ENCODE measurements at regions not wholly inside any gene's neighbourhood (a gene's known extent, or its start where the extent isn't known, plus 50 kb on each side); places are given as distances from the start of the nearest gene placed in this dataset.

DNA sequence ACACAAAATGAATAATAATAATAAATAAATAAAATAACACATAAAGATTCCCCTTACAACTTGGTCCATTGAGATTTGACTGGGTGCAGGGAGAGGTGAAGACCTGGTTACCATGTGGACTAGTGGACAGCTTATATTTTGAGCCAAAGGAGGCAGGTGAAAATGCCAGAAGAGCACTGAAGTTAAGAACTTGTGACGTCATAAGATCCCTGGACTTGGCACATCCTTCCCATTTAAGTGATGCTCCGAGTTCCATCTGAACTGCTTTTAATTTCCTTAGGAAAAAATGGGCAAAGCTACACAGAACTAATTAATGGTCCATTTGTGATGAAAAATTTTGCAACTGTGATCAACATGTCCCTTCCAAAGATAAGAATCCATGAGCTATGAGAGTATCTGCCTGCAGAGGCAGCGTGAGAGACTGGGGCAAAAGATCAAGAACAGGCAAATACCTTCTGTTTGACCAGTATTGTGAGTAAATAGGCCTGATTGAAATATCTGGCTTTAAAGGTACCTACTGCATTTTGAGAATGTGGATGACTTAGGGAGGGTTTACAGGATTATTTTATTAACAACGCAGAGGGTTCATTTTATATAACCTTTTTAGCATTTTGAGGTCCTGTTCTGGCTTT is 101.2 kb upstream of the POT1 start:
- Histone ChIP-seq H3K36me3 (ENCODE audit: low read length) (no peaks in the 10 kb centered on the region), H3K9me2 (replicated peaks; ENCODE audit: insufficient read depth, low read length) (no peaks in the 10 kb centered on the region), H3K79me2 (ENCODE audit: insufficient read depth, low read length) (no peaks in the 10 kb centered on the region), H3K9me3 (ENCODE audit: insufficient read depth, low read length) (no peaks in the 10 kb centered on the region), H2AFZ (ENCODE audit: low read depth, low read length, severe bottlenecking) (no peak overlapping the region), H3K4me3 (ENCODE audit: insufficient read depth, low read length, poor library complexity, severe bottlenecking) (no peak overlapping the region), H3F3A (ENCODE audit: insufficient read depth) (no peaks in the 10 kb centered on the region), H3K27ac (ENCODE audit: low read depth, low read length) (no peak overlapping the region), H3K9ac (ENCODE audit: low read length) (no peak overlapping the region), H3K27me3 (ENCODE audit: low read length) (no peaks in the 10 kb centered on the region), H3K4me2 (ENCODE audit: low read depth, low read length, poor library complexity, severe bottlenecking) (no peak overlapping the region), H4K20me1 (ENCODE audit: low read depth, low read length) (no peaks in the 10 kb centered on the region)
- TF ChIP-seq, protein P1, sequence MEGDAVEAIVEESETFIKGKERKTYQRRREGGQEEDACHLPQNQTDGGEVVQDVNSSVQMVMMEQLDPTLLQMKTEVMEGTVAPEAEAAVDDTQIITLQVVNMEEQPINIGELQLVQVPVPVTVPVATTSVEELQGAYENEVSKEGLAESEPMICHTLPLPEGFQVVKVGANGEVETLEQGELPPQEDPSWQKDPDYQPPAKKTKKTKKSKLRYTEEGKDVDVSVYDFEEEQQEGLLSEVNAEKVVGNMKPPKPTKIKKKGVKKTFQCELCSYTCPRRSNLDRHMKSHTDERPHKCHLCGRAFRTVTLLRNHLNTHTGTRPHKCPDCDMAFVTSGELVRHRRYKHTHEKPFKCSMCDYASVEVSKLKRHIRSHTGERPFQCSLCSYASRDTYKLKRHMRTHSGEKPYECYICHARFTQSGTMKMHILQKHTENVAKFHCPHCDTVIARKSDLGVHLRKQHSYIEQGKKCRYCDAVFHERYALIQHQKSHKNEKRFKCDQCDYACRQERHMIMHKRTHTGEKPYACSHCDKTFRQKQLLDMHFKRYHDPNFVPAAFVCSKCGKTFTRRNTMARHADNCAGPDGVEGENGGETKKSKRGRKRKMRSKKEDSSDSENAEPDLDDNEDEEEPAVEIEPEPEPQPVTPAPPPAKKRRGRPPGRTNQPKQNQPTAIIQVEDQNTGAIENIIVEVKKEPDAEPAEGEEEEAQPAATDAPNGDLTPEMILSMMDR (IDR thresholded peaks at IDR 0.05; ENCODE audit: insufficient read depth, low read length, poor library complexity, severe bottlenecking): no peak
- TF ChIP-seq EZH2phosphoT487 (conservative IDR thresholded peaks at IDR 0.05; ENCODE audit: low read length): no peak

DNA sequence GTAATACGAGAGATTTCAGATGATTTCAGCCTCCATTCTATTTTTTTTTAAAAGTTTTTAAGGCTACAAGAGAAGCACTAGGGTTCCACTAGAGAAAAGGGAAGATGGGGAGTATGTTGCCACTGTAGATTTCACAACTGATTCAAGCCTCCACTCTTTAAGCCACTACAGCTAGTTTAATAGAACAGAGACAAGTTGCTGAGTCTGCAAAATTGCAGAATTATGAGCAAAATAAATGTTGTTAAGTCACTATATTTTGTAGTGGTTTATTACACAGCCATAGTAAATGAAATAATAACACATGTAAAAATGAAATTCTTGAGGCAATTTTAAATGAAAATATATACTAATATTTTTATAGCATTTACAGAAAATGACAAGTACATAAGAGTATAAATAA is 96.0 kb upstream of the POT1 start:
- H3K9me2 ChIP-seq (replicated peaks; ENCODE audit: insufficient read depth, low read length): no peaks in the 10 kb centered on the region
- H3K79me2 ChIP-seq (ENCODE audit: insufficient read depth, low read length): no peaks in the 10 kb centered on the region
- H3K9ac ChIP-seq (ENCODE audit: low read length): no peak overlapping the region
- H3K36me3 ChIP-seq (ENCODE audit: low read length): no peaks in the 10 kb centered on the region
- no peak overlapping the region for H3K27ac ChIP-seq (ENCODE audit: low read depth, low read length)
- no peaks in the 10 kb centered on the region for H3K9me3 ChIP-seq (ENCODE audit: insufficient read depth, low read length)
- no peak overlapping the region for H2AFZ ChIP-seq (ENCODE audit: low read depth, low read length, severe bottlenecking)
- H3F3A ChIP-seq (ENCODE audit: insufficient read depth): no peaks in the 10 kb centered on the region
- no peaks in the 10 kb centered on the region for H4K20me1 ChIP-seq (ENCODE audit: low read depth, low read length)
- TF ChIP-seq EZH2phosphoT487 (conservative IDR thresholded peaks at IDR 0.05; ENCODE audit: low read length): no peak
- TF ChIP-seq, protein P1 (IDR thresholded peaks at IDR 0.05; ENCODE audit: insufficient read depth, low read length, poor library complexity, severe bottlenecking): no peak
- H3K4me3 ChIP-seq (ENCODE audit: insufficient read depth, low read length, poor library complexity, severe bottlenecking): no peak overlapping the region
- H3K27me3 ChIP-seq (ENCODE audit: low read length): no peaks in the 10 kb centered on the region
- no peak overlapping the region for H3K4me2 ChIP-seq (ENCODE audit: low read depth, low read length, poor library complexity, severe bottlenecking)

DNA sequence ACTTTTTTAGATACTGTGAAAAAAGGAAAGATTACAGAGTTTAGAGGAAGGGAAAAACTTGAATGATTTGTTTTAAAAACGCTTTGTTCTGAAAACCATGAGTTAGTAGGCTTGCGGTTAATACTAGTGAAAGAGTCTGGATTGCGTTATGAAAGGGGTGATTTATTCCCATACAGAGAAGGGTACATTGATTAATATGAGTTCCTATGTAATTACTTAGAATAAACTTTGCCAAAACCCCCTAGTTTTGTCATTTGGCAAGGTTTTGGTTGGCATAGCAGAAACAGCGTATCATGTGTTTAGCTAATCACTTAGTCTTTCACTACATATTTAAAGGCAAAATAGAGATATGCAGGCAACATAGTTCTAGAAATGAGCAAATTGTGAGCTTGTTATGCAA is 91.2 kb upstream of the POT1 start:
- Histone ChIP-seq H4K20me1 (ENCODE audit: low read depth, low read length) (no peaks in the 10 kb centered on the region), H3K9me3 (ENCODE audit: insufficient read depth, low read length) (no peaks in the 10 kb centered on the region), H3K79me2 (ENCODE audit: insufficient read depth, low read length) (no peaks in the 10 kb centered on the region), H3K9me2 (replicated peaks; ENCODE audit: insufficient read depth, low read length) (no peaks in the 10 kb centered on the region), H3K9ac (ENCODE audit: low read length) (no peak overlapping the region), H3K4me3 (ENCODE audit: insufficient read depth, low read length, poor library complexity, severe bottlenecking) (no peak overlapping the region), H3F3A (ENCODE audit: insufficient read depth) (no peaks in the 10 kb centered on the region), H3K27me3 (ENCODE audit: low read length) (no peaks in the 10 kb centered on the region), H2AFZ (ENCODE audit: low read depth, low read length, severe bottlenecking) (no peak overlapping the region), H3K27ac (ENCODE audit: low read depth, low read length) (no peak overlapping the region), H3K4me2 (ENCODE audit: low read depth, low read length, poor library complexity, severe bottlenecking) (no peak overlapping the region), H3K36me3 (ENCODE audit: low read length) (no peaks in the 10 kb centered on the region)
- TF ChIP-seq, protein P1 (IDR thresholded peaks at IDR 0.05; ENCODE audit: insufficient read depth, low read length, poor library complexity, severe bottlenecking): no peak
- TF ChIP-seq EZH2phosphoT487 (conservative IDR thresholded peaks at IDR 0.05; ENCODE audit: low read length): no peak
